Left colon (tissue), 2 donors: ENCODE measurements at regions not wholly inside any gene's neighbourhood (a gene's known extent, or its start where the extent isn't known, plus 50 kb on each side); places are given as distances from the start of the nearest gene placed in this dataset.
A peak's percentile ranks its signal among the peaks of the same experiment; 100 is the strongest.
"Not testable (repeated sequence)": the region's sequence is repeated elsewhere in the genome, so short reads cannot be mapped to it uniquely, and the experiment has no call there.

ENCODE experiments used
- ATAC-seq: fragments of 200-7000 bp; cut with Tn5 transposase; one replicate; pipeline ENCODE4 v1.9.1; 2020; ENCODE audit warnings: mild to moderate bottlenecking, moderate library complexity
- DNase-seq, 2 donors: peaks; one replicate each; pipeline ENCODE4 v3.0.0-alpha.2; 2020
- intact Hi-C, 2 donors: fragments of 100-400 bp; cut with DNase I in 1 of 2; cut with micrococcal nuclease in 1 of 2; formaldehyde crosslinking; loops; one replicate each; pipeline versions ENCODE4 v1.11.2 to v1.14.0; 2022; cut with DNase I, micrococcal nuclease
- donor health status: DM: no; HTN: no; CAD: no.
- donor health status: DM: yes; HTN: yes; CAD: no.

GRCh38 chr3:159029306-159030026, 227.6 kb downstream of the MFSD1 start:
- no peak for ATAC-seq
- intact Hi-C loops = no loop called here
- no peak for DNase-seq

GRCh38 chr3:159030138-159030670, 228.3 kb downstream of the MFSD1 start:
- intact Hi-C loops = no loop called here
- no peak for DNase-seq
- ATAC-seq = no peak

DNA sequence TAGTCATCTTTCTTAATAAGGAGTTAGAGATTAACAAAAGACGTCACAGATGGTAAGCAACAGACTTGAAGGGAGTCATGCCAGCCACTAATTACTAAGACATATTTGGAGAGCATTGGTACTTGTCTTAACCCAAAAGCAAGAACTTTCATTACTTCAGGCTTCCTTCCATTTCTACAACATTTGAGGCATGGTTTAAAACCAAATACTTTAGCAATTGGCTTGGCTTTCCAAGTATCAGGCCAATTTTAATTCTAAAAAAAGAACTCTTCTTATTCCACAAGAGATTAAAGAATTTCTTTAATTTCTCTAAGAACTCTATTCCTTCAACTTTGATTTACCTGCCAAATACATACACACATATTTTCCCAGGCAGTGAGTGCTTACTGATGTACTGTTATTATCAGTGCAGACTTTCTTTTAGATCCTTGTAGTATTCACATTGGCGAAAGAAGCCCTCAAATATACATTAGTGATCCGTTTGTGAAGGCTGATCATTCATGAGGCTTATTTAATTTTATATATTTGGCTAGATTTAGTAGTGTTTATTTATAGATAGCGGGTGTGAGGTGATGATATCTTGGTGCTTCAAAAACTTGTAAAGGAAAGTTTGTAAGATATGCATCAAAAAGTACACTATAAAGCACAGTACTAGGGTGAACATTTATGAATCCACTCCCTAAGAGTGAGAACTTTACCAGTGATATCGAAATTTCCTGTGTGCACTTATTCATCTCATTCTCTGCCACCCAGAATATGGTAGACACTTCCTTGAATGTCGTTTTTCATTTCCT, 229.2 kb downstream of the MFSD1 start:
- ATAC-seq = no peak
- intact Hi-C loops = no loop called here
- no peak for DNase-seq

- DNase-seq = no peak
- ATAC-seq = no peak
- intact Hi-C loops = no loop called here
Observed at GRCh38 chr3:159032311-159032710, 230.5 kb downstream of the MFSD1 start.

- no peak for ATAC-seq
- no peak for DNase-seq
- intact Hi-C loops = no loop called here
Observed at GRCh38 chr3:159038405-159038804, 236.6 kb downstream of the MFSD1 start.

DNA sequence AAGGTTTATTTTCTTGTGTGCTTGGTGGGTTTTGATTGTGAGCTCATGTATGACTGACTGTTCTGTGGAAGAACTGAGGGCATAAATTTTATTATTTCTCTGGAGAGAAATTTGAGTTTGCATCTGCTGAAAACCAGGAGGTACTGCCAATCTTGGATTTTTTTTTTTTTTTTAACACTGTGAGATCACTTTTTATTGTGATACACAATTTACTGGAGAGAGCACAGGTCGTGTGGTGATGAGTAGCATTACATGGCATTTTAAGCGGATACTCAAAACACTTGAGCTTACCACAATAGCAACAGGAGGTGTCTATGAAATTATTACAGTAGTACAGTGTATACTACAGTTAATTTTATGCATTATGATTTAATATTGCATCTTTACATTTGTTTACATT, 237.4 kb downstream of the MFSD1 start:
- DNase-seq (no peak), ATAC-seq (no peak)
- intact Hi-C loops = no loop called here

DNA sequence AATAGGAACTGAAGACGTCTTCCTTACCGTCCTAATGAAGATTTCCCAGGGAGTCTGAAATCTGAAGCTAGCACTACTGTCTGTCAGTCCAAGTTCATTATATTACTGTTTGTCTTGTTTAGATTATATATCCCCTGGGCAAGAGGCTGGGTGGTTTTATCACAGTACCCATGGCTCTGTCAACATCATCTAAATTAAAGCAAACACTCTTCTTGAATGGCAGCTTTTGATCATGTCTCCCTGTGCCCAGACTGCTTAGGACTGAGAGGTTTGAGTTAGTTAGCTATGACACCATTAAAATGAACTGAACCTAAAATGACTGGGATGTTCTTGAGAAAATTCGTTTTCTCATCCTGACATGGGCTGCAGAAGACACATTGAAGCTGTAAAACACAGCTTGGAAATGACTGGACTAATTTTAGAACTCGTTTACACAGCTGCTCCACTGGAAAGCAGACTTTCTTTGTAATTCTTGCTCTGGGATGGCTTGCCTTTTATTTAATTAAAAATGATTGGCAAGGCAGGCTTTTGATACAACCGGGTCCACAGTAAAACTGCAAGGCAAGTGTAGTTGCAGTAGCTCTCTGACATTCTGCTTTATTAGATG, 243.5 kb downstream of the MFSD1 start:
- DNase-seq (no peak), ATAC-seq (peak; percentile 89)
- intact Hi-C loops = no loop called here

DNA sequence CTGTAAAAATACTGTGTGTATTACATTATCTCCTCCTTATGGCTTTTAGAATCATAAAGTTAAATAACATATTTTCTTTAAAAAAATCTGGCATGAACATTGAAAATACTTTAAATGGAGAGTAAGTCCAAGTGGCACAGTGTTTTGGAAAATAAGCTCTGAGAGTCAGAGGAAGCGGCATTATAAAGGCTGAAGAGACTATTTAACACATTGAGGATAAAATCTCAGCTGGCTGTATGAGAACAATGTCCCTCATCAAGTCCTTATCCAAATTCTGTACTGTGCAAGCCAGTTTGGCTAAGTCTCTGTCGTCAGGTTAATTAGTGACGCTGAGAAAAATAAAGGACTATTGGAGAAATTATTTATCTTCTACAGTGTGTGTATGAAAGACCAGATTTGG, 245.5 kb downstream of the MFSD1 start:
- no peak for ATAC-seq
- intact Hi-C loops = no loop called here
- no peak for DNase-seq

DNA sequence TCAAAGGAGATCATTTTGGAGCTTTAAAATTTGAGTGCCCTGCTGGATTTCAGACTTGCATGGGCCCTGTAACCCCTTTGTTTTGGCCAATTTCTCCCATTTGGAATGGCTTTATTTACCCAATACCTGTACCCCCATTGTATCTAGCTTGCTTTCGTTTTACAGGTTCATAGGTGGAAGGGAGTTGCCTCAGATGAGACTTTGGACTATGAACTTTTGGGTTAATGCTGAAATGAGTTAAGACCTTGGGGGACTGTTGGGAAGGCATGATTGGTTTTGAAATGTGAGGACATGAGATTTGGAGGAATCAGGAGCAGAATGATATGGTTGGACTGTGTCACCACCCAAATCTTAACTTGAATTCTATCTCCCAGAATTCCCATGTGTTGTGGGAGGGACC, 250.6 kb downstream of the MFSD1 start:
- not testable (repeated sequence) for DNase-seq

GRCh38 chr3:159057621-159058020, 255.8 kb downstream of the MFSD1 start:
- no peak for DNase-seq
- intact Hi-C loops = no loop called here

More for the DNA sequence above, 250.6 kb downstream of the MFSD1 start:
- intact Hi-C loops, ATAC-seq: not testable (repeated sequence)

DNA sequence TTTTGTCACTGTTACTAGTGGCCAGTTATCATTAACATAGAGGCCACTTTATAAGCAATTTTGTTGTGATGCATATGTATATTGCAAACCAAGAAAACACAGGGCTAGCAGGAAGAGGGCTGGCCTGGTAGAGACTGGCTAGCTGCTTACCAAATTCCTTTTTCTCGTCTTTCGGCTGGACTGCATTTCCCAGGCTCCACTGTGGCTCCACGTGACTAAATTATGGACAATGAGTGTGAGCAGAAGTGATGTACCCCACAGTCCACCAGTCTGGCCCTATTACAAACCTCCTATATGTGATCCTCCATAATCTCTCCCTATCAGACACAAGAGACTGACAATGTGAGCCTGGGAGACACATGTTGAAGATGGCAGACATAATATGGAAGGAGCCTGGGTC, 257.0 kb downstream of the MFSD1 start:
- no peak for DNase-seq
- no peak for ATAC-seq
- intact Hi-C loops = no loop called here

More at GRCh38 chr3:159057621-159058020, 255.8 kb downstream of the MFSD1 start:
- no peak for ATAC-seq

- intact Hi-C loops = no loop called here
- DNase-seq (no peak), ATAC-seq (no peak)
Observed at GRCh38 chr3:159059395-159059794, 257.5 kb downstream of the MFSD1 start.

- DNase-seq (no peak), ATAC-seq (no peak)
- intact Hi-C loops = no loop called here
Observed at GRCh38 chr3:159062734-159063410, 261.0 kb downstream of the MFSD1 start.

DNA sequence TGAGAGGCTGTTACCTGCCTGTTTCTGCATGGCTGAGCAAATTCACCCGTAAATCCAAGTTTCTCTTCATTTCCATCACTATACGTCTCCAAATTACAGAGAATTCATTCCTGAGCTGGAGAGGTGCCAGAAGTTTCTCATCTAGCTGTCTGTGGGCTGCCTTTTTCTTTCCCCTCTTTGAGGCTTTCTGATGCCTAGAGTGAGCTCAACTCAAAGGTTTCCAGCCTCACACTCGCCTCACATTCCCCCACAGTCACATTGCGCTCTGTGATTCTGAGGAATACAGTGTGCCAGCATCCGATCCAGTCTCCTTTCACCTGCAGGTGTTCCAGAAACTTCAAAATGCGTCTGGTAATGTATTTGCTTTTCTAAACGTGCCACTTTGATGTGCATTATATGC, 267.2 kb downstream of the MFSD1 start, which contains the start of gene IQCJ:
Gene IQCJ (plus strand): TSS at position 229 of the 400 bp plus-strand sequence.
- intact Hi-C loops = no loop called here
- DNase-seq (no peak), ATAC-seq (no peak)

DNA sequence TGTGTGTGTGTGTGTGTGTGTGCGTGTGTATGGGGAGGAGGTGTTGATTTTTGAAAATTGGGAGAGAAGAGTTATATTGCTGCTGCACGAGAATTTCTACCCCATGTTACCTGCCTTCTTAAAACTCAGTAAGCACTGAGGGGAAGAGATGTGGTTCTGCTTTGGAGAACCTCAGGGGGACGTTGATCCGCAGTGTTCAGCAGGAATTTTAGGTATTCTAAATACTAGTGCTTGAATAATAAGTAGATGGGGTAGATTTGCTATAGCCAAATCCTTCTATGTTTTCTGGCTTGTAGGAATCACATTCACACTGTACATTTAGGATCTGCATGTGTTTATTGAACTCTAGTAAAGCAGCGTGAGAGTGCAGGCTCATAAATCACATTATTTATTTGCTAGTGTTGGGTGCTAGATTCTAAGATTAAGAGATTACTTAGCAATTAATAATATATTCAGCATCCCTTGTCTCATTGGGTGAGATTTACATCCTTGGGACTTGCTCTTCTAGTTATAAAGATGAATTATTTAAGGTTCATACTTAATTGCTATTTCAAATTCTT, 268.1 kb downstream of the MFSD1 start:
- no peak for ATAC-seq
- no peak for DNase-seq
- intact Hi-C loops = no loop called here

- intact Hi-C loops = no loop called here
- ATAC-seq = no peak
- DNase-seq = no peak
Observed at GRCh38 chr3:159074756-159075701, 273.2 kb downstream of the MFSD1 start.

- ATAC-seq (no peak), DNase-seq (no peak)
- intact Hi-C loops = no loop called here
Observed at GRCh38 chr3:159077860-159078259, 276.0 kb downstream of the MFSD1 start.

- DNase-seq (no peak), ATAC-seq (no peak)
- intact Hi-C loops = no loop called here
Observed at GRCh38 chr3:159080256-159080655, 278.4 kb downstream of the MFSD1 start.
